Endothelial cell of umbilical vein (primary cell): ENCODE measurements at regions not wholly inside any gene's neighbourhood (a gene's known extent, or its start where the extent isn't known, plus 50 kb on each side); places are given as distances from the start of the nearest gene placed in this dataset.

Experiments used
- BruUV-seq: library from RNA; stranded (reverse); fragments of 400-500 nt; replicated peaks from 2 replicates; lab custom pipeline; 2021; lab: Mats Ljungman, UMichigan
- CTCF ChIA-PET: fragments of 300-600, 350-600 bp; sonication (Branson Sonifier 250); formaldehyde crosslinking; loops from one replicate; lab custom pipeline; 2021; ENCODE audit warnings: antibody characterized with exemption, inconsistent platforms; lab: Charles Lee
- POLR2A ChIA-PET: fragments of 300-600, 350-600 bp; sonication (Branson Sonifier 250); formaldehyde crosslinking; loops from one replicate; lab custom pipeline; 2021; ENCODE audit warnings: antibody characterized with exemption, inconsistent platforms; lab: Charles Lee
- DNase-seq: peaks from one replicate; pipeline ENCODE4 v3.0.0-alpha.2; 2011; ENCODE audit warnings: low read depth, low spot score
- FAIRE-seq: peaks from 2 replicates; lab custom pipeline; 2011; peaks lifted over from hg19 to GRCh38; lab: Jason Lieb, UNC
- H2AFZ ChIP-seq: 2 replicates; pipeline ENCODE4 v1.6.0; 2012; ENCODE audit warnings: low read depth, low read length, control low read depth, inconsistent platforms
- H3K27ac ChIP-seq: 2 replicates; pipeline ENCODE4 v1.5.1; 2011; ENCODE audit warnings: low read depth, mild to moderate bottlenecking, control low read depth, low read length, moderate library complexity; ENCODE audit not compliant: insufficient read depth
- H3K27me3 ChIP-seq, 2 experiments: 2 replicates each; pipeline versions ENCODE4 v1.6.0 to v1.6.1; 2011; ENCODE audit warnings: low read length in 2 of 2, mixed read lengths in 1 of 2; ENCODE audit not compliant: control insufficient read depth in 2 of 2, insufficient read depth in 2 of 2
- H3K36me3 ChIP-seq, 2 experiments: 2 replicates in 1 of 2; 3 replicates in 1 of 2; pipeline ENCODE4 v1.5.1; 2011; ENCODE audit warnings: low read length in 2 of 2, mild to moderate bottlenecking in 1 of 2, moderate library complexity in 1 of 2; ENCODE audit not compliant: control insufficient read depth in 2 of 2, insufficient read depth in 2 of 2; ENCODE audit errors: extremely low read depth in 1 of 2
- H3K4me1 ChIP-seq: 3 replicates; pipeline ENCODE4 v1.5.1; 2011; ENCODE audit warnings: mild to moderate bottlenecking, low read length; ENCODE audit not compliant: control insufficient read depth, insufficient read depth; ENCODE audit errors: extremely low read depth
- H3K4me2 ChIP-seq: 2 replicates; pipeline ENCODE4 v1.6.1; 2011; ENCODE audit warnings: low read length, control low read depth, mixed read lengths; ENCODE audit not compliant: insufficient read depth
- H3K4me3 ChIP-seq, 3 experiments: fragments of 200-600 bp in 1 of 3; sonication (generic), shearing (Covaris generic) in 1 of 3; replicated peaks in 1 of 3; 2 replicates each; pipeline ENCODE4 v1.5.1; 2011 to 2016; ENCODE audit warnings: control low read depth in 3 of 3, low read length in 3 of 3, mild to moderate bottlenecking in 2 of 3, inconsistent platforms in 1 of 3, low read depth in 1 of 3, moderate library complexity in 1 of 3; ENCODE audit not compliant: insufficient read depth in 1 of 3
- H3K79me2 ChIP-seq: 2 replicates; pipeline ENCODE4 v1.6.0; 2012; ENCODE audit warnings: low read length, inconsistent platforms; ENCODE audit not compliant: control insufficient read depth, insufficient read depth
- H3K9ac ChIP-seq: replicated peaks from 2 replicates; pipeline ENCODE3; 2011; ENCODE audit warnings: low read length, control low read depth; ENCODE audit not compliant: insufficient read depth; ENCODE audit errors: extremely low read depth
- H3K9me1 ChIP-seq: replicated peaks from 3 replicates; pipeline ENCODE4 v1.6.0; 2011; ENCODE audit warnings: mild to moderate bottlenecking, low read length; ENCODE audit not compliant: control insufficient read depth, insufficient read depth; ENCODE audit errors: extremely low read depth
- H3K9me3 ChIP-seq: replicated peaks from 2 replicates; pipeline ENCODE4 v1.5.1; 2012; ENCODE audit warnings: low read length, inconsistent platforms; ENCODE audit not compliant: control insufficient read depth, insufficient read depth
- H4K20me1 ChIP-seq: replicated peaks from 2 replicates; pipeline ENCODE3; 2011; ENCODE audit warnings: mild to moderate bottlenecking, low read length; ENCODE audit not compliant: control insufficient read depth, insufficient read depth; ENCODE audit errors: extremely low read depth
- CTCF ChIP-seq, 2 donors: IDR thresholded peaks; 1 replicate in 1 of 2; 2 replicates in 1 of 2; pipeline ENCODE4 v1.5.1; 2011; ENCODE audit warnings: low read length in 2 of 2, mild to moderate bottlenecking in 2 of 2, moderate library complexity in 2 of 2, control low read depth in 1 of 2, inconsistent platforms in 1 of 2, low read depth in 1 of 2; ENCODE audit not compliant: insufficient read depth in 1 of 2; ENCODE audit errors: extremely low read depth in 1 of 2
- EZH2 ChIP-seq: IDR thresholded peaks from 2 replicates; pipeline ENCODE4 v1.6.1; 2012; ENCODE audit warnings: borderline replicate concordance, low read depth, mild to moderate bottlenecking, moderate library complexity, low read length, inconsistent platforms; ENCODE audit not compliant: severe bottlenecking
- FOS ChIP-seq: IDR thresholded peaks from 2 replicates; pipeline ENCODE4 v1.6.1; 2011; ENCODE audit warnings: mild to moderate bottlenecking, low read length, moderate library complexity, borderline replicate concordance; ENCODE audit not compliant: insufficient read depth
- GATA2 ChIP-seq: IDR thresholded peaks from 2 replicates; pipeline ENCODE4 v1.7.0; 2011; ENCODE audit warnings: low read depth, mild to moderate bottlenecking, moderate library complexity, mixed read lengths, low read length; ENCODE audit not compliant: insufficient read length, insufficient read depth
- JUN ChIP-seq: IDR thresholded peaks from 2 replicates; pipeline ENCODE4 v1.6.1; 2011; ENCODE audit warnings: borderline replicate concordance, low read depth; ENCODE audit not compliant: insufficient read length, insufficient read depth
- MAX ChIP-seq: IDR thresholded peaks from 2 replicates; pipeline ENCODE4 v1.6.1; 2011; ENCODE audit not compliant: insufficient read depth, insufficient read length
- MYC ChIP-seq: IDR thresholded peaks from one replicate; pipeline ENCODE4 v1.6.1; 2011; ENCODE audit warnings: mild to moderate bottlenecking, low read depth, low read length
- POLR2A ChIP-seq: IDR thresholded peaks from 2 replicates; pipeline ENCODE4 v1.6.1; 2012; ENCODE audit warnings: low read depth, mild to moderate bottlenecking, control low read depth, low read length
- POLR2AphosphoS5 ChIP-seq: IDR thresholded peaks from 2 replicates; pipeline ENCODE4 v1.6.1; 2012; ENCODE audit warnings: low read depth, mild to moderate bottlenecking, control low read depth, low read length, moderate library complexity; ENCODE audit not compliant: insufficient read depth
- dilution Hi-C: fragments of 300-500 bp; cut with MboI; formaldehyde crosslinking; loops from one replicate; pipeline ENCODE4 v1.15.0; 2019; ENCODE audit warnings: low sequenced_read_pairs; ENCODE audit not compliant: extremely low pct_ligation_motif_present
- intact Hi-C: fragments of 100-400 bp; cut with micrococcal nuclease; formaldehyde crosslinking; loops from one replicate; pipeline ENCODE4 v1.10.0; 2022

GRCh38 chr21:16851054-16851453 lies 661.8 kb upstream of the CXADR start:
- TF ChIP-seq FOS (no peak), POLR2AphosphoS5 (no peak), MYC (no peak), GATA2 (no peak), CTCF (IDR thresholded peaks at IDR 0.05; ENCODE audit: extremely low read depth in 1 of 2, insufficient read depth in 1 of 2, low read depth in 1 of 2, low read length in 2 of 2) (no peak), JUN (no peak)
- FAIRE-seq (no peak), DNase-seq (no peak)
- dilution Hi-C loops, result no loop called here
- no peak overlapping the region for H3K9ac ChIP-seq
- no peaks in the 10 kb centered on the region for H4K20me1 ChIP-seq
- no peaks in the 10 kb centered on the region for H3K27me3 ChIP-seq
- H3K9me3 ChIP-seq, result no peaks in the 10 kb centered on the region
- no peak overlapping the region for H3K4me3 ChIP-seq
- H3K27ac ChIP-seq, result no peak overlapping the region
- H3K36me3 ChIP-seq, result no peaks in the 10 kb centered on the region
- no peaks in the 10 kb centered on the region for H3K4me1 ChIP-seq
- no TSS peak for BruUV-seq
- no peak overlapping the region for H3K4me2 ChIP-seq
- CTCF ChIA-PET, result interaction anchor here (0.8 to 2.3 kb wide), 3 partner anchors 8 to 31 kb away, joined by 3 to 7 read pairs (median 3); no protein-coding TSS in a partner anchor
- intact Hi-C loops, result no loop called here
- H3K9me1 ChIP-seq, result no peaks in the 10 kb centered on the region
- POLR2A ChIA-PET, result no interaction called here
- H2AFZ ChIP-seq, result no peak overlapping the region
- H3K79me2 ChIP-seq, result no peaks in the 10 kb centered on the region

GRCh38 chr21:16855164-16855667 lies 657.6 kb upstream of the CXADR start:
- no TSS peak for BruUV-seq

More at GRCh38 chr21:16855164-16855667, 657.6 kb upstream of the CXADR start:
- ChIA-PET POLR2A (no interaction called here), CTCF (no interaction called here)
- DNase-seq (no peak), FAIRE-seq (no peak)
- no peak for TF ChIP-seq POLR2A
- no peak for TF ChIP-seq CTCF (IDR thresholded peaks at IDR 0.05; ENCODE audit: extremely low read depth in 1 of 2, insufficient read depth in 1 of 2, low read depth in 1 of 2, low read length in 2 of 2)
- TF ChIP-seq FOS, result no peak
- no peak for TF ChIP-seq EZH2
- no peak for TF ChIP-seq GATA2
- TF ChIP-seq MAX, result no peak
- TF ChIP-seq JUN, result no peak
- TF ChIP-seq MYC, result no peak
- no peak for TF ChIP-seq POLR2AphosphoS5
- no peak overlapping the region for H3K4me2 ChIP-seq
- H3K4me3 ChIP-seq, result no peak overlapping the region
- H3K9ac ChIP-seq, result no peak overlapping the region
- H2AFZ ChIP-seq, result no peak overlapping the region
- intact Hi-C loops, result no loop called here
- H3K27me3 ChIP-seq, result no peaks in the 10 kb centered on the region
- H3K36me3 ChIP-seq, result no peaks in the 10 kb centered on the region
- dilution Hi-C loops, result no loop called here
- no peaks in the 10 kb centered on the region for H4K20me1 ChIP-seq
- H3K9me3 ChIP-seq, result no peaks in the 10 kb centered on the region
- no peaks in the 10 kb centered on the region for H3K9me1 ChIP-seq
- H3K79me2 ChIP-seq, result no peaks in the 10 kb centered on the region
- no peak overlapping the region for H3K27ac ChIP-seq
- no peaks in the 10 kb centered on the region for H3K4me1 ChIP-seq
